CD4-positive, alpha-beta T cell treated with Interleukin-10 for 1 hour (primary cell): ENCODE measurements at regions not wholly inside any gene's neighbourhood (a gene's known extent, or its start where the extent isn't known, plus 50 kb on each side); places are given as distances from the start of the nearest gene placed in this dataset.

ENCODE experiments used
- DNase-seq: peaks from one replicate; pipeline ENCODE4 v3.0.0-alpha.2; 2020

- no peak for DNase-seq
These were observed 551.4 kb downstream of the TBC1D4 start for GRCh38 chr13:74930402-74931165.

- no peak for DNase-seq
These were observed 552.5 kb downstream of the TBC1D4 start for GRCh38 chr13:74929436-74929835.

GRCh38 chr13:74927823-74928222 lies 554.1 kb downstream of the TBC1D4 start:
- DNase-seq, result no peak

GRCh38 chr13:74922963-74923362 lies 559.0 kb downstream of the TBC1D4 start:
- DNase-seq, result no peak

- DNase-seq, result no peak
These were observed 560.6 kb downstream of the TBC1D4 start for GRCh38 chr13:74921326-74921725.

- DNase-seq, result no peak
These were observed 561.0 kb downstream of the TBC1D4 start for GRCh38 chr13:74920920-74921319.

GRCh38 chr13:74920361-74920760 lies 561.6 kb downstream of the TBC1D4 start:
- DNase-seq, result no peak

GRCh38 chr13:74919914-74920313 lies 562.1 kb downstream of the TBC1D4 start:
- no peak for DNase-seq

GRCh38 chr13:74912898-74913297 lies 569.1 kb downstream of the TBC1D4 start:
- no peak for DNase-seq

GRCh38 chr13:74910415-74910814 lies 571.6 kb downstream of the TBC1D4 start:
- no peak for DNase-seq

- DNase-seq, result no peak
These were observed 574.2 kb downstream of the TBC1D4 start for GRCh38 chr13:74907788-74908187.

GRCh38 chr13:74904556-74904955 lies 577.4 kb downstream of the TBC1D4 start:
- no peak for DNase-seq

GRCh38 chr13:74895042-74895796 lies 586.8 kb downstream of the TBC1D4 start:
- no peak for DNase-seq

GRCh38 chr13:74892096-74892495 lies 589.9 kb downstream of the TBC1D4 start:
- no peak for DNase-seq

GRCh38 chr13:74891610-74892009 lies 590.4 kb downstream of the TBC1D4 start:
- no peak for DNase-seq

GRCh38 chr13:74889321-74889720 lies 592.6 kb downstream of the TBC1D4 start:
- DNase-seq, result no peak

- DNase-seq, result no peak
These were observed 595.5 kb downstream of the TBC1D4 start for GRCh38 chr13:74886502-74886901.

GRCh38 chr13:74883834-74884233 lies 598.1 kb downstream of the TBC1D4 start:
- no peak for DNase-seq

GRCh38 chr13:74871369-74872070 lies 610.4 kb downstream of the TBC1D4 start:
- no peak for DNase-seq

- DNase-seq, result no peak
These were observed 611.1 kb downstream of the TBC1D4 start for GRCh38 chr13:74870865-74871264.

- DNase-seq, result no peak
These were observed 612.1 kb downstream of the TBC1D4 start for GRCh38 chr13:74869846-74870245.

- DNase-seq, result no peak
These were observed 613.9 kb downstream of the TBC1D4 start for GRCh38 chr13:74868049-74868448.

GRCh38 chr13:74867460-74867859 lies 614.5 kb downstream of the TBC1D4 start:
- no peak for DNase-seq

- DNase-seq, result no peak
These were observed 615.9 kb downstream of the TBC1D4 start for GRCh38 chr13:74866101-74866500.
